ENCODE measurements at regions not wholly inside any gene's neighbourhood (a gene's known extent, or its start where the extent isn't known, plus 50 kb on each side); places are given as distances from the start of the nearest gene placed in this dataset.

DNA sequence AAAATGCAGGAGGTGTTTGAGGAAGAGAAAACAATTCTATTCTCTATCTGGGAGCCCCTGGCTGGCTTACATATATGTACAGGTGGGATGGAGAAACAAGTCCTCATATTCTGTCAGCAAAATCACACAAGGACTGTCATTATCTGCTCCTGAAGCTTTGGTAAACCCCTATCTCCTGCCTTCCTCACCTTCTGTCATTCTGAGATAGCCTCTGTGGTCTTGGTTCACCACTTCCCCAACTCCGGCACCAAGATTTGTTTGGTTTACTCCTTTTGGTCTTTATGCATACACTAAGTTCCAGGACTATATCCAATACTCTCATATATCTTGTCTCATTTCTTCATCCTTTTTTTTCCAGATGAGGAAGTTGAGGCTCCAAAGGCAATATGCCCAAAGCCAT is 551.1 kb downstream of the PLPP3 start:
- in situ Hi-C loops (cut with HindIII; ENCODE audit: low pct_ligation_motif_present, low pct_unique_long_range_greater_than_20kb, low sequenced_read_pairs), result no loop called here
- no peak for DNase-seq

DNA sequence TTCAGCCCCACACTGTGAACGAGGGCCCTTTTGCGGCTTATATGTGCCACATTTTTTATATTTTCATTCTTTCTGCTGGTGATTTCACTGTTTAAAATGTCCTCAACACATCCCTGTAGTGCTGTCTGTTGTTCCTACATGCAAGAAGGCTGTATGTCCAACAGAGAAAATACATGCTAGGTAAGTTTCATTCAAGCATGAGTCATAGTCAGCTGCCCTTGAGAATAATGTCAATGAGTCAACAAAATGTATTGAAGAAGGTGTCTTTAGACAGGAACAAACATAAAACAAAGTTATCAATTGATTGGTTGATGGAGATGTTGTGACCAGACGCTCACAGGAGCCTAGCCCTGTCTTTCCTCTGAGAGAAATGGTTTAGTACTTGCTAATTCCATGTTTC is 553.4 kb downstream of the PLPP3 start:
- in situ Hi-C loops (cut with HindIII; ENCODE audit: low pct_ligation_motif_present, low pct_unique_long_range_greater_than_20kb, low sequenced_read_pairs), result no loop called here
- no peak for DNase-seq

DNA sequence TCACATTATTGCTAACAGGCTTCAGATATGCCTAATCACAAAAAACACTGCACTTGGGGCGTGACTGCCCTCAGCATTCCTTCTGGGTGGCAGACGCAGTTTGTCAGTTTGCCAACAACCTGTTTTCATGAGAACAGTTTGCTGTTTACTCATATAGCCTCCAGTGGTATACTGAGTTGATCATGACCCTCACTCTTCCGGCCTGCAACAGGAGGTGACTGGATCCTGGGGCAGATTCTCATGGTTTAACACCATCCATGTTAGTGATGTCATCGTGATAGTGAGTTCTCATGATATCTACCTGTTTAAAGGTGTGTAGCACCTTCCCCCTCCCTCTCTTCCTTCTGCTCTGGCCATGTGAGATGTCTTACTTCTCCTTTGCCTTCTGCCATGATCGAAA is 555.2 kb downstream of the PLPP3 start:
- in situ Hi-C loops (cut with HindIII; ENCODE audit: low pct_ligation_motif_present, low pct_unique_long_range_greater_than_20kb, low sequenced_read_pairs), result no loop called here
- DNase-seq, result no peak

DNA sequence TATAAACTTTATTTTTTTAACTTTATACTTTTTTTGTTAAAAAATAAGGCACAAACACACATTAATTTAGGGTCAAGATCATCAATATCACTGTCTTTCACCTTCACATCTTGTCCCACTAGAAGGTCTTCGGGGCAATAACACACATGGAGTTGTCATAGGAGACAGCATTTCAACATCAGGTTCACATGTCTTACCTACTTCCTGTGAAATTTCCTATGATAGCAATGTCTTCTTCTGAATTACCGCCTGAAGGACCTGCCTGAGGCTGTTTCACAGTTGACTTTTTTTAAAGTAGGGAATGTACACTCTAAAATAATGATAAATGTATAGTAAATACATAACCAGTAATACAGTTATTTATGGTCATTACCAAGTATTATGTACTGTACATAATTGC is 559.4 kb downstream of the PLPP3 start:
- in situ Hi-C loops (cut with HindIII; ENCODE audit: low pct_ligation_motif_present, low pct_unique_long_range_greater_than_20kb, low sequenced_read_pairs), result no loop called here
- DNase-seq, result no peak

DNA sequence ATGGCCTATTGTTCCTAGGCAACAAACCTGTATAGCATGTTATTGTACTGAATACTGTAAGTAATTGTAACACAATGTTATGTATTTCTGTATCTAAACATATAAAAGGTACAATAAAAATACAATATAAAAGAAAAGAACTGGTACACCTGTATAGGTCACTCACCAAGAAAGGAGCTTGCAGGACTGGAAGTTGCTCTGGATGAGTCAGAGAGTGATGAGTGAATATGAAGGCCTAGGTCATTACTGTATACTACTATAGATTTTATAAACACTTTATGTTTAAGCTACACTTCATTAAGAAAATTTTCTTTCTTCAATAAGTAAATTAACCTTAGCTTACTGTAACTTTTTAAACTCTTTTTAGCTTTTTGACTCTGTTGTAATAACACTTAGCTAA is 559.9 kb downstream of the PLPP3 start:
- in situ Hi-C loops (cut with HindIII; ENCODE audit: low pct_ligation_motif_present, low pct_unique_long_range_greater_than_20kb, low sequenced_read_pairs), result no loop called here
- no peak for DNase-seq

DNA sequence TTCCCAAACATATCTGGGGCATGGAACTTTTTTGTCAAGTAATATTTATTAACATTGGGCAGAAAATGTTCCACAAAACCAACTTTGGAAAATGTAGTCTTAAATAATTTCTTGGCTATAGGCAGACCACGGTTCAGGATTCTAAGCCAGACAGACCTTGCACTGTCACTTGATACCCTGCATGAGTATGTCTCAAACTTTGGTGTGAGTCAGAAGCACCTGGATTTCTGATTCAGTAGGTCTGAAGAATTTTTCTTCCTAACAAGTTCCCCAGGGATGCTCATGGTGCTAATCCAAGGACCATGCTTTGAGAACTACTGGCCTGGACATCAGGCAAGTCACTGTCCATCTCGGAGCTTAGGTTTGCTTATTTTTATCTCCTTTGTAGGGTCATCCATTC is 562.0 kb downstream of the PLPP3 start:
- no peak for DNase-seq
- in situ Hi-C loops (cut with HindIII; ENCODE audit: low pct_ligation_motif_present, low pct_unique_long_range_greater_than_20kb, low sequenced_read_pairs), result no loop called here

GRCh38 chr1:56003846-56004245 is 575.5 kb downstream of the PLPP3 start:
- no peak for DNase-seq

GRCh38 chr1:56002231-56002630 is 577.1 kb downstream of the PLPP3 start:
- DNase-seq, result no peak
- in situ Hi-C loops (cut with HindIII; ENCODE audit: low pct_ligation_motif_present, low pct_unique_long_range_greater_than_20kb, low sequenced_read_pairs), result no loop called here

More at GRCh38 chr1:56003846-56004245, 575.5 kb downstream of the PLPP3 start:
- in situ Hi-C loops (cut with HindIII; ENCODE audit: low pct_ligation_motif_present, low pct_unique_long_range_greater_than_20kb, low sequenced_read_pairs), result no loop called here

GRCh38 chr1:56000424-56000823 is 578.9 kb downstream of the PLPP3 start:
- DNase-seq, result no peak
- in situ Hi-C loops (cut with HindIII; ENCODE audit: low pct_ligation_motif_present, low pct_unique_long_range_greater_than_20kb, low sequenced_read_pairs), result no loop called here

GRCh38 chr1:55997536-55997935 is 581.8 kb downstream of the PLPP3 start:
- in situ Hi-C loops (cut with HindIII; ENCODE audit: low pct_ligation_motif_present, low pct_unique_long_range_greater_than_20kb, low sequenced_read_pairs), result no loop called here

GRCh38 chr1:55993646-55994318 is 585.6 kb downstream of the PLPP3 start:
- in situ Hi-C loops (cut with HindIII; ENCODE audit: low pct_ligation_motif_present, low pct_unique_long_range_greater_than_20kb, low sequenced_read_pairs), result no loop called here
- no peak for DNase-seq

More at GRCh38 chr1:55997536-55997935, 581.8 kb downstream of the PLPP3 start:
- DNase-seq, result no peak

DNA sequence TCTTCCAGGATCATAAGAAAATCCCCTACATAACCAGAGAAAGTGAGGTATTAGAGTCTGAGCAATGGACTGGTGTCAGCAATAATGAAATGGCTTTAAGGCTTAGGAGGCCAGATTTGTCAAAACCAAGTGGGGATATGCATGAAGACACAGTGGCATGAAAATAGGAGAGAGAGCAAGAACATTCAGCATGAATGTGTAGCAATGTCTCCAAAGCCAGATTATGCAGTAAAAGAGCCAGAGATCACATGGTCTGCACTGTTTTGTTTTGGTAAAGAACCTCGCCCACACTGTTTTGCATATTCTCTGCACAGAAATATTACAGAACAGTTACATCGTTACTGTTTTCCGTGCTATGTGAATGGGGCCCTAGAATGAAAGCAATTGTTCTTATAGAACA is 589.4 kb downstream of the PLPP3 start:
- no peak for DNase-seq
- in situ Hi-C loops (cut with HindIII; ENCODE audit: low pct_ligation_motif_present, low pct_unique_long_range_greater_than_20kb, low sequenced_read_pairs), result no loop called here

- in situ Hi-C loops (cut with HindIII; ENCODE audit: low pct_ligation_motif_present, low pct_unique_long_range_greater_than_20kb, low sequenced_read_pairs), result no loop called here
- no peak for DNase-seq
These were observed 590.4 kb downstream of the PLPP3 start for GRCh38 chr1:55988963-55989452.

DNA sequence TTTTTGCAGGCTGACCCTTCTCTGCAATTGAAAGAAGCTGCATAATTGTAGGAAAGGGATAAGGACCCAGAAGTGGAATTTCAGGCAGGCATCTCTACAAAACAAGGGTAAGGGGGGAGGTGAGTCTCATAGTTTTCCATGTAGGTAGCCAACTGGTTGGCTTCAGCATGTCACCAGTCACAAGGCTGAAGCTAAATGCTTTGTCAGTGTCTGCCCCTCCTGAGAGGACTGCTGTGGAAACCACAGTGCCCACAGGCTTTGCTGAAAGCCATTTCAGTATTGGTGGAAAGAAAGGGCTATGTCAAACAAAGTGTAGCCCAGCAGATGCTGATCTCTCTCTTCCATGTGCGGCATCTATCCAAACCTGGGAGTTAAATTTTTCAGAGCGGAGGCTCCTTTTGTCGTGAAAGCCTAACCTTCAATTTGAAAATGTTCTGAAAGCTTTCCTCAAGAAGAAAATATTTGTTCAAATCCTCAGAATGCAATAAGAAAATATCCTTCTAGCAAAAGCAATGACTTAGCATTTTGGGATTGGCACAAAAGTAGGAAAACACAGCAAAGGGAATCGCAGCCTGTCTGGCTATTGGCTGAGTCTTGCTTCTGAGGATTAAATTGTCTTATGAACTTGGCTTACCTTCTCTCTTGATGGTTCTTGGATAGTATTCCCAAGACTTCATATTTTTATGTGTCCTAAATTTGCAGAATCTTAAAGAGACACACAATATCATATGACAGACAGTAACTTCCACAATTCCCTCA is 591.7 kb downstream of the PLPP3 start:
- in situ Hi-C loops (cut with HindIII; ENCODE audit: low pct_ligation_motif_present, low pct_unique_long_range_greater_than_20kb, low sequenced_read_pairs), result no loop called here

DNA sequence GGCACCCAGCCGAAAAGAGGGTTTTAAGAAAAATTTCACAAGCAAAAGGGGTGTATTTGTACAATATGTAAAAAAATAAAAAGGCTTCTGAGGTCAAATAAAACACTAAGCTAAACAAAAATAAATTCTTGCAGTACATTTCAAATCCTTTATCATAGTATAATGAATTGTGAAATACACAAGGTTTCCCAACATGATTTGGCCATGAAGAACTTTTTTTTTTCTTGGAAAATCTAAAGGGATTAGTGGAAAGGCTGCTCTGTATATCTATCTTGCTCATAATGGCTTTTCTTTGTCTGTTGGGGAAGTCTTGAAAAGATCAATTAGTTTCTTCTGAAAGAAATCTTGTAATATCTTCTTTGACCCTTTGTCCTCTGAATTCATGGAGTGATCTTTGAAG is 593.4 kb downstream of the PLPP3 start:
- no peak for DNase-seq

More for the DNA sequence above, 591.7 kb downstream of the PLPP3 start:
- no peak for DNase-seq

GRCh38 chr1:55981010-55981650 is 598.2 kb downstream of the PLPP3 start:
- in situ Hi-C loops (cut with HindIII; ENCODE audit: low pct_ligation_motif_present, low pct_unique_long_range_greater_than_20kb, low sequenced_read_pairs), result no loop called here
- DNase-seq, result no peak

More for the DNA sequence above, 593.4 kb downstream of the PLPP3 start:
- in situ Hi-C loops (cut with HindIII; ENCODE audit: low pct_ligation_motif_present, low pct_unique_long_range_greater_than_20kb, low sequenced_read_pairs), result no loop called here

DNA sequence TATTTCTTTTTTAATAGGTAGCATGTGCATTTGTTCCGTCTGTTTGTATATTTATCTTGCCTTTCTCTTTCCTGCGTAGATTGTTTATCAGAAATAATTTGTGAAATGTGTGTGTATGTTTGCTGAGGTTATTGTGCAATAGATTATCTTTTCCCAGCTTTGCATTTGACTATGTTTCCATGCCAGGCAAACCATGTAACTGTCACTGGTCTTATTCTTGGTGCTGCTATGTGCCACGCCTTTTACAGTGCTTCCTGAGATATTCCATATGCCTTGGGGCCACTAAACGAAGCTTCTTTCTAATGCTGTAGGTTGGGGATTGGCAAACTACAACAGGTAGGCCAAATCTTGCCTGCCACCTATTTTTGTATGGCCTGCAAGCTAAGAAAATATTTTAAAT is 598.8 kb downstream of the PLPP3 start:
- no peak for DNase-seq
- in situ Hi-C loops (cut with HindIII; ENCODE audit: low pct_ligation_motif_present, low pct_unique_long_range_greater_than_20kb, low sequenced_read_pairs), result no loop called here

GRCh38 chr1:55974714-55975441 is 604.5 kb downstream of the PLPP3 start:
- in situ Hi-C loops (cut with HindIII; ENCODE audit: low pct_ligation_motif_present, low pct_unique_long_range_greater_than_20kb, low sequenced_read_pairs), result no loop called here
- no peak for DNase-seq

All from ACHN (cell line).